NCI-H1105 treated with DMSO at 0.1 percent for 48 hours (cell line): ENCODE measurements at regions not wholly inside any gene's neighbourhood (a gene's known extent, or its start where the extent isn't known, plus 50 kb on each side); places are given as distances from the start of the nearest gene placed in this dataset.
"Not testable (repeated sequence)": the region's sequence is repeated elsewhere in the genome, so short reads cannot be mapped to it uniquely, and the experiment has no call there.

Experiments
- DNase-seq: peaks from one replicate; lab custom pipeline; 2025; lab: John Stamatoyannopoulos, UW

DNA sequence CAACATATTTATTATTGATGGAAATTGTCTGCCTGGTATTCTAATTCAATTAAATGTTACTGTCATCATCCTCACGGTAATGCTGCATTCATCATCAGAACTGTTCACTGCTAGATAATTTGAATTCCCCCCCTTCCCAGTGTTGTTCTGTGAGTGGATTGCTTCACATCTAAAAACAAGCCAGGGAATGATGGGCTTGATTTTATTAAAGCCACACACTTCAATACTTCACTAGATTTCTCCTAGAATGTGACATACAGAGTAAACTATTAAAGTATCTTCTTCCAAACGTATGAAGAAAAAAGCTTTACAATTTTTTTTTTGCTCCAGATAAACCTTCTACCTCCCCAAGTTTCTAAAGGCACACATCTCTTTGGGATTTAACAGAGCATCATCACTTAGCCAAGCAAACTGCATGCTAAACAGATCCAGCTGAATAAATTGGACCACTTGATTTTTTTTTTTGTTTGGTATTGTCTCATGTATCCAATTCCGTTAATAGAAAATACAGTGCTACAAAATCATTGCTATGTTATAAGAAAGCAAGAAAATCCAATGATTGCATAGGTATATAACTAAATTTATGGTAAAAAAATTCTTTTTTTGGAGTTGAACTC, 692.4 kb downstream of the MTRR start:
- DNase-seq = no peak

DNA sequence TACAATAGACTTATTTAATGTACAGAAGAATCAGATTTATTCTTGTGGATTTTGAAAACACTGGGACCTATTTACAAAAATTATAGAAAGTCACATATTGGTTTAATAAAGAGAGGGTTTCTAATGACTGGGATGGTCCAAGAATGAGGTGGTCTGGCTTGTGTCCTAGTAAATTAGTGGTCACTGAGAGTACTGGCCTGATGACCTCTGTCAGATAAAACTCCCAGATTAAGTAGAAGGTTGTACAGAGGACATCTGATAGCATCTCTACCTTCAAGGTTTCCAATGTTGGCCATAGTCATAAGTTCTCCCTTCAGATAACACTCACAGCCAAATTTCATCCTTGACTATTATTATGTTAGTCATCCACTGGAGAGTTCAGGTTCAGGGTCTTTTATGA, 692.9 kb downstream of the MTRR start:
- no peak for DNase-seq

DNA sequence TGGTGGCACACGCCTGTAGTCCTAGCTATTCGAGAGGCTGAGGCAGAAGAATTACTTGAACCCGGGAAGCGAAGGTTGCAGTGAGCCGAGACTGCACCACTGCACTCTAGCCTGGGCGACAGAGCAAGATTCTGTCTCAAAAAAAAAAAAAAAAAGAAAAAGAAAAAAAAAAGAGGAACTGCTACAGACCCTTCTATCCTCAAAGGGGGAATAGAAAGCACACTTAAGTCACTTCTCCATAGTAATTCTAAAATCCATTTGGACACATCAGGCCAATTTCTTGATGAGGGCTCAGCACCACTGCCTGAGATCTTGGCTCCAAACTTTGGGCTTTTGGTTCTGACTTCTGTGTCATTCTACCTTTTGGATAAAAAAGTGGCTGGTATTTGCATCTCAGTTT, 694.6 kb downstream of the MTRR start:
- DNase-seq = not testable (repeated sequence)

DNA sequence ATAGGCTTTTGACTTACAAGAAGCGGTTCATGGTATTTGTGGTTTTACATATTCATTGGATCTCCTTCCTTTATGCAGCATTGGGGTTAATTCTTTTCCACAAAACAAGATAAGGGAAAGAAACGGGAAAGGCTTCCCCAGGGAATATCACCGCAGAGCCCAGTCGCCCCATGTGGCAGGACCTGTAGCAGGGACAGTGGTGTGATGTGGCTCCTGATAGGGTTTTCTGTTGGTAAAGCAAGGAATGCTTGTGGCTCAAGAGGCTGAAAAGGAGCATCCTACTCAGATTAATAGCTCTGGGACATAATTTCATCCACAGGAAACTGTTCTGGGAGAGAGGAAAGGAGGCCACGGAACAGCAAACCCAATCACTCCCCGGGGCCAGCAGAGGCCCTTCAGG, 699.9 kb downstream of the MTRR start:
- no peak for DNase-seq

DNA sequence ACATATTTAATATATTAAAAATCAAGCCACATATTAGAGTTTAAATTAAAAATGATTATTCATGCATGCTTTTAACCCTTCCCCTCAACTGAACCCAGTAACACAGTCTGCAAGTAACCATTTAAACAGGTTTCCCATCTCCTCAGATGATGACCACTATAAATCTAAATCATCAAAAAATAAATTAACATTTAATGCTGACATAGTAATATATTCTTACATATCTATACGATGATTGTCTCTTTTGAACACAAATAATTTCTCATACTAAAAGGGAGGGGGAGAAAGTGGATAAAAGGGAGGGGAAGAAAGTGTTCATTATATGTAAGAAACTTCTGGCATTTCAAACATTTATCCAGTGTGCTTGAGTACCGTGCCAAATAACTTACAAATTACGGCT, 701.6 kb downstream of the MTRR start:
- no peak for DNase-seq

DNA sequence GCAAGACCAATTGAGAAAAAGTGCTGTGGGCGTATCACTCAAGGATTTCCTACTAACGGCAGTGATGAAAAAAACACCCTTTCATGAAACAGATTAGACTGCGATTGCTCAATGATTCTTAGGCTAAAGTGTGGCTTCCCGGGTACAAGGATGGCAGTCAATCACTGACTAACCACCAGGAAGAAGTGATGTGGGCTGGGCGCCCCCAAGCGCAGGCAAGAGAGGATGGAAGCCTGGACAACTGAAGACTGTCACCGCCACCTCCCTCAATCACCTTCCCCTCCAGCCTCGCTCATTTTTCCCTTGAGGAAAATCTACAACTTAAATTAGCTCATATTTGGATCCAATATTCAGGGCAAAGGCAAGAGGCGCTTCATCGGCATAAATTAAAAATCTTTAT, 707.2 kb downstream of the MTRR start:
- DNase-seq = no peak

DNA sequence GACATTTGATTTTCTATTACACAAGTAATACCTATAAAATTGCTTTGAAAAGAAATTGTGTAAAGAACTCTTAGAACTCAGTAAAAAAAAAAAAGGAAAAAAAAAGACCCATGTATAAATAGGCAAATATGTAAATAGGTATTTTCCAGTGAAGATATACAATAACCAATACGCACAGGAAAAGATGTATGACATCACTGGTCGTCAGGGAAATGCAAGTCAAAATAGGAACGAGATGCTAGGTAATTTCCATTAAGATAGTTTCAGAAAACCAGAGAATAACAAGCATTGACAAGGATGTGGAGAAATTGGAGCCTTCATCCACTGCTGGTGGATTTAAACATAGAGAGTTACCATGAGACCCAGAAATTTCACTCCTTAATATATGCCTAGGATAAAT, 708.8 kb downstream of the MTRR start:
- no peak for DNase-seq

DNA sequence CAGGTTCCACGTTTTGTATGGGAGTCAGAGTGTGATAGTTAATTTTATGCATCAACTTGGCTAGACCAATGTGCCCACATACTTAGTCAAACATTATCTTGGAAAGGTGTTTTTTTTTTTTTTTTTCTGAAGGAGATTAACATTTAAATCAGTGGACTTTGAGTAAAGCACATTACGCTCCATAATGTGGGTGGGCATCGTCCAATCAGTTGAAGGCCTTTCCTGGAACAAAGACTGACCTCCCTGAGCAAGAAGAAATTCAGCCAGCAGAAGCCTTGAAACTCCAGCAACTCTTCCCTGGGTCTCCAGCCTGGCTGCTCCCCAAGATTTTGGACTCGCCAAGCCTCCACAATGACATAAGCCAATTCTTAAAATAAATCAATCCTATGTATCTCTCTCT, 711.4 kb downstream of the MTRR start:
- no peak for DNase-seq

DNA sequence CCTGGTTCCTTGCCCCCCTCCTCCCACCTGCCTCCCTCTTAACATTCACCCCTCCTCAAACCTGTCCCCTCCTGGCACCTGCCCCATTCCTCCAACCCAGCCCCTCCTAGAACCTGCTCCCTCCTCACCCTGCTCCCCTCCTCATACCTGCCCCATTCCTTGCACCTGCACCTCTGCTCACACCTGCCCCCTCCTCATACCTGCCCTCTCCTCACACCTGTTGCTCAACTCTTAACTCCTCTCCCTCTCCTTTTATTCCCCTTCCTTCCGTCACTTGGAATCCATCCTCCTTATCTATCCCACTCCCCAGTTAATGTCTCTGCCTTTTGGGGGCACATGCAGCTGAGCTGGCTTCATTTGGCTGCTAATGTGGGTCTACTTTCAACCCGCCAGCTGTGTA, 712.1 kb downstream of the MTRR start:
- no peak for DNase-seq

DNA sequence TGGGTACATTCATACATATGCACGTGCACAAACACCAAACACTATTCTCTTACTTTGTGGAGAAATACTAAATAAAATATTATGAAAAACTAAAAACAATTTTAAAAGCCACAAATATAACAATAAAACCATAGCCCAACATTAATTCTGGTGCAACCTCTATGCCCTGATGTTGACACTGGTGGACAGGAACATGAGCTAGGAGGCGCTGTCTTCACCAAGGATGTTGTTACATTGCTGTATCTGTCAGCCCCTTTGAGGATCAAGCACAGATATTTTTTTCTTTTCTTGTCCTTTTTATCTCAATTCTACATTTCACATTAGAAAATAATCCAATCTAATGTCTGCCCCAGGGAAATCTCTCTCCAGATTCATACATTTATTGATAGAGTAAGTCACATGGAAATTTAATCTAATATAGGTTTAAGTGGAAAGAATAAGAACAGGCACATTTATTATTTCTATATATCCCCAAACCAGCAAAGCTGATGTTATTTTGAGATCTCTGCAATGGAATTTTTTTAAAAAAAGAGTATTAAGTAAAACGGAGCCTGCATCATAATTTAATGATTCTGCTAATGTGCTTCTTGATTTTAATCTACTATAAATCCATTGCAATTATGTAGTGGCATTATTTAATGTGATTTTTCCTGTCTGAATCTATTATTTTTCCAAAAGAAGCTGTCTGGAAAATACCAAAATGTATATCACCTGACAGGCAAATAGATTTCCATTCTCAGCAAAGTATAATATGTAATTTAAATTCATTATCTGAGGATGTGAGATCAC, 716.5 kb downstream of the MTRR start:
- no peak for DNase-seq

DNA sequence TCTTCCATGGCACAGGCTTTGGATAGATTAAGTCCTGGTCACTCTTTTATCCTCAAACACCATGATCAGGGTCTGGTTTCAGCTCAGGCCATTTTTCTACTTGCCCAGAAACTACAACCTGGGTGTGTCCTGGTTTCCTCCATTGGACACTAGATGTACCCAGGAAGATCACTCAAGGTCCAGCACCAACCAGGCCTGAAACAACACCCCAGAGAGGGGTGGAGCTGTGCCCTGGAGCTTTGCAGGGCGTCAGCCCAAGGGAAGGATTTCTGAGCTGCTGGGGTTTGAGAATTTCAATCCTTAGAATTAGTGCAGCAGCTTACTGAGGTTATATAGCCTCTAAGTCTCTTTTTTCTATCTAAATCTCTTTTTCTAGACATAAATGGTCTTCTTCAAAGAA, 722.0 kb downstream of the MTRR start:
- no peak for DNase-seq

DNA sequence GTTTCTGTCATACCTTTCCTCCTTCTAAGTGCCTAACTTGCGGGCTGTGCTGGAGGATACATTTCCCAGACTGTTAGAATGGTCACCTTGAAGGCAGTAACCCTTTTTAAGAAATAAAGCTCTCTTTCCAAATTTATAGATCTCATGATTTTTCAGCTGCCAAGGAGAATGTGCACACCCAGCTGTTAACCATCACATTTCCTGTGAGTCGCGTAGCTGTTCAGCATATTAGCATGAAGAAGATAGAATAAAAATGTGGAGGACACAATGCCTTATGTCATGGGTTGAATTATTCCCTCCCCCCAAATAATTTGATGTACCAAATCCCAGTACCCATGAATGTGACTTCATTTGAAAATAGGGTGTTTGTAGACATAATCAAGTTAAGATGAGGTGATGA, 729.4 kb downstream of the MTRR start:
- no peak for DNase-seq

DNA sequence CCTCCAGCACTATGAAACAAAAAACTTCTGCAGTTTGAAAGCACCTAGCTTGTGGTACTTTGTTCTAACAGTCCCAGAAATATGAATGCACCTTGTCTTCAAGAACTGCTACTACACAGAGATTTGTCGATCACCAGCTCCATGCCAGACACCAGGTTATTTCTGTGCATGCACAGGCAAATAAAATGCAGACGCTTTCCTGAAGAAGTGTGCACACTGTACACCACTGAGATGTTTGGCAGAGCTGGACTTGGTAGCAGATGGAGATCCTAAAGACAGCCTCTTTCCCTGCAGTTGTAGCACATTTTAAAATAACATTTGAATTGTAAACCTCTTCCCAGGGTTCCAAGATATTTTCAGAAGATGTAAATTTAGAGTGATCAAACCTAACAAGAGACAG, 730.0 kb downstream of the MTRR start:
- DNase-seq = no peak

DNA sequence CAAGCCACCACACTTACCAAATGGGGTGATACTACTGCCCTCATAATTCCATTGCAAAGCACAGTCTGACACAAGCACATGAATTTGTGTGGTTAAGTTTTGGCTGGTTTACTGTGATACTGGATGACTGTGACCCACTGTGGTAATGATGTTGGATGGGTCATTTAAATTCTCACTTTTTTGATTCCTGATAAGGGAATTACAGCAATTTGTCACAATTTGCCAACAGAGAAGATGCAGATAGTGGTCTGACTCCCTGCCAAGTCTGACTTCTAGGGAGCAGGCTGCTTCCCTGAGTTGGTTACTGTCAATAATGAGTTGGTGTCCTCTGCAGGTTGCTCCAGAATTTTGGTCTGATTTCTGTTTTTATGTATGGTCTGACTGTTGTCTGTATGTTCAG, 731.9 kb downstream of the MTRR start:
- DNase-seq = no peak

DNA sequence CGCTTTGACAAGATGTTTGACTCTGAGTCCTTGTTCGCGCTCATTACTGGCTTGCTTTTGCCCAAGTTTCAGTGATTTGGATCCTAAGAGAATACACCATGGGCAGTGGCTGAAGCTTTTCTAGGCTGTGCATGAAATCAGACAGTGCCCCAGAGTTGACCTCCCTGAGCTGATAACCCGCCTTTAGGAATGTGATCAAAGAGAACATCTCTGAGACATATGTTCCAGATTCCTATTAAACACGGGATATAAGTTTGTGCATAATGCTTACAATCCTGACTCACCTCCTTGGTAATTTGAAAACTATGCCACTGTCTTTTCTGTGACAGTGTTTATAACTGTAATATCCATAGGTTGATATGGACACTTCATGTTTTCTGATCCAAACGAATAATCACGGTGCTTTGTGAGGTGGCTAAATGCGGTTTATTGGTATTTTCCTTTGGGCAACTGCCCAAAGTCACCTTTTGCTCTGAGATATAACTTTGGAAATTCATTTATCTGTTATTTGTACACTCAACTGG, 732.9 kb downstream of the MTRR start:
- DNase-seq = no peak

DNA sequence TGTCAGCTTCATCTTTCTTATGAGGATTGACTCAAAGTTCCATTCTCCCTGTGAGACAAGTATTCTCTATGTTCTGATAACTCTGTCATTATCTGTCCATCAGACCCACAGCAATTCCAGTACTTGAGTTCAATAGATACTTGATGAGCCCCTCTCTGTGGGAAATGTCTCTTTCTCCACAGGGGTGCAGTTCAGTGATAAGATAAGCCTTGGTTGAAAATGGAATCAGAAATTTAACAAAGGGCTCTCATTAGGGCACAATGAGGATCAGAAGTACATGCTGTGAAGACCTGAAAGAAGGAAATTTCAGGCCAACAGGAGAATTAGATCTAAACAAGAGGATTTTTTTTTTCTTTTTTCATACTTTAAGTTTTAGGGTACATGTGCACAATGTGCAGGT, 737.3 kb downstream of the MTRR start:
- no peak for DNase-seq

DNA sequence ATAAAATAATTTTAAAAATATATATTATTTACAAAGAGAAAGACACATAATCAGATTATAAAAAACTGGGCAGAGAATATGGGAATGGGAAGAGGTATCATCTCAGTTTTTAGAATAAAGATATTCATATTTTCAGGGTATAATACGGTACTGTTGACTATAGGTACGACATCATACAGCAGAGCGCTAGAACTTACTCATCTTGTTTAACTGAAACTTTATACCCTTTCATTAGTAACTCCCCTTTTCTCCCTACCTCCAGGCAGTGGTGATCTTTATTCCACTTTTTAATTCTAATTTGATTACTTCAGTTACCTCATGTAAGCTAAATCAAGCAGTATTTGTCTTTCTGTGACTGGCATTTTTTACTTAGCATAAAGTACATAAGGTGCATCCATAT, 742.1 kb downstream of the MTRR start:
- DNase-seq = no peak

DNA sequence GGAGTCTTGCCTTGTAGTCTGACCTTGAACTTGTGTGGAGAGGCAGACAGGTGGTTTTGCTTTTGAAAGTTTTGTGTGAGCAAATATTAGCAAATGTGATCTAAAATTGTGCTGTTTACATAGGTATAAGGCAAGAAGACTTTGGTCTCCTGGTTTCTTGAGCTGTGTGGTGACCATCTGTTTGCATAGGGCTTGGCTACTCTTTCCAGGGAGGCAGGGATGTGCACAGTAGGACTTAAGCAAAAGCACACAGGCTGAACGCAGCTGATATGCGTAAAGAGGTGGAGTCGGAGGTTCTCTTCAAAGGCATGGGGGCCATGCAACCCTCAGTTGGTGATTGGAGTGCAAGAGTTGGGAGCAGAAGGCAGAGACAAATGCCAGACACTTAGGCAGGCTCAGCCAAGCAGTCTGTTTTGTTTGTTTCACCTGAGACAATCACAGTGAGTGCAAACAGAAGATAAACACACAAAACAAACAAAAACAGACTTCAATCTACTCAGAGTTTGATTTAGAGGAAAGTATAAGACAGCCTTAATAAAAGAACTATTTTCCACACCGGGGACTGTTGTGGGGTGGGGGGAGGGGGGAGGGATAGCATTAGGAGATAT, 744.2 kb downstream of the MTRR start:
- DNase-seq = no peak

DNA sequence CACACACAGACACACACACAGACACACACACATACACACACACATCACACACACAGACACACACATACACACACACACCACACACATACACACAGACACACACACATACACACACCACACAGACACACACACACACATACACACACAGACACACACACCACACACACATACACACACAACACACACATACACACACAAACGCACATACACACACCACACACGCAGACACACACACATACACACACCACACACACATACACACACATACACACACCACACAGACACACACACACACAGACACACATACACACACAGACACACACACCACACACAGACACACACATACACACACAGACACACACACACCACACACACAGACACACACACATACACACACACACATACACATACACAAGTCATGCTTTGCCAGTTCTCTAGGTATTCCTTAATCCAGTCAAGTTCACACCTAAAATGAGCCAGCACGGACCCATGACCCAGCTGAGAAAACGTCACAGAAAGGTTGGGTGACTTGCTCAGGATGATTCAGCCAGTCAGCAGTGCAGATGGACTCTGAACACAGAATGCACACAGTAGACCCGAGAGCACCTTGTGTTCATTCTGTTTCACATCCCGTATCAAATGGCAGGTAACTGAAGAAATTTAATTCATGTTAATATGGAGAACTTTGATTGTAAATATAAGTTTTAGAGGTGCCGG, 746.4 kb downstream of the MTRR start:
- DNase-seq = no peak

DNA sequence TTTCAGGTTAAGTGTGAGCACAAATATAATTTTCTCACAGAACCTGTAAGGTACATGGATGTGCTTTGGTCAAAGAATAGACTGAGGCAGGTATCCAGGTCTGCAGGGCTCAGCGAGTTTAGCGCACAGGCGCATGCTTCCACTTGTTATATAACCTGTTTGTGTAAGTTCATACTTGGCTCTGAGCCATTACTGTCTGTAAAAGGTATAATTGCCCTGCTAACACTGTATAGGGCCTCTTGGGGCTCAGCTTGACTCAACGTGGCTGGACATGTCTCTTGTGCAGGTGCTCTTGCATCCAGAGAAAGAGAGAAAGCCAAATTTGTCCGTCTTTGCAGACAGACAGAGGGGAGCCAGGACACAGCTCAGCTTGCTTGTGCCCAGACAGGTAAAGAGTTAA, 759.6 kb downstream of the MTRR start:
- peak; percentile 99 for DNase-seq

DNA sequence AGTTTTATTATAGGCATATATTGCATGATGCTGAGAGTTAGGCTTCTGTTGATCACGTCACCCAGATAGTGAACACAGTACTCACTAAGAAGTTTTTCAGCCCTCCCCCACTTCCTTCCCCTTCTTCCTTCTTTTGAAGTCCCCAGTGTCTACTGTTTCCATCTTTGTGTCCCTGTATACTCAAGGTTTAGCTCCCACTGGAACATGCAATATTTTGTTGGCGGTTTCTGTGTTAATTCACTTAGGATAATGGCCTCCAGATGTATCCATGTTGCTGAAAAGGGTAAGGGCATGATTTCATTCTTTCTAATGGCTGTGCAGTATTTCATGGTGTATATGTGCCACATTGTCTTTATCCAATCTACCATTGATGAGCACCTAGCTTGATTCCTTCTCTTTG, 764.3 kb downstream of the MTRR start:
- DNase-seq = no peak

DNA sequence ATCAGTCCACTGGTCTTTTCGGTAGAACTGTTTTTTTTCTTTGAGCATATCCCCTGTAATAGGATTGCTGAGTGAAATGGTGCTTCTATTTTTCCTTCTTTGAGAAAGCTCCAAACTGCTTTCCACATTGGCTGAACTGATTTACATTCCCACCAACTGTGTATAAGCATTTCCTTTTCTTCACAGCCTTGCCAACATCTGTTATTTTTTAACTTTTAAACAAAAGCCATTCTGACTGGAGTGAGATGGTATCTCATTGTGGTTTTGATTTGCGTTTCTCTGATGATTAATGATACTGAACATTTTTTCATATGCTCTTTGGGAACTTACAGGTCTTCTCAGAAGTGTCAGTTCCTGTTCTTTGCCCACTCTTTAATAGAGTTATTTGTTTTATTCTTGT, 764.7 kb downstream of the MTRR start:
- no peak for DNase-seq

DNA sequence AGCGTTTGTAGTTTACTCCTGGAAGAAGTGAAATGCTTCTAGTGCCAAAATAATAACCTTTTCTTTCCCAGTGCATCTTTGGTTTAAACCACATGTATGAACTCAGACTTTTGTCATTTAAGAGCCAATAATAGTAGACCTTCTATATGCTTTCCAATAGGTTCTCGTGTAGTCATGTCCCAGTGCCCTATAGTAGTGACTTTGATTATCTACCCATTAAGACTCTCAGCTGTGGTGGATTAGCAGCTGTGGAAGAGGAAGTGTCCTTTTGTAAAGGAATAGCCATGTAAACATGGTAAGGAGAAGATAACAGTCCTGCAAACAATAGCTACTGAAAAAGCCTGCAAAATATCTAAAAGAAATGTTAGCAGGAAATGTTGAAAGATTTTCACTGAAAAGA, 765.3 kb downstream of the MTRR start:
- no peak for DNase-seq
